Uterus (tissue), 2 donors: ENCODE measurements at regions not wholly inside any gene's neighbourhood (a gene's known extent, or its start where the extent isn't known, plus 50 kb on each side); places are given as distances from the start of the nearest gene placed in this dataset.

Experiments
- CTCF ChIP-seq, 4 experiments: fragments of 200-600 bp in 2 of 4; fragments of 450-650 bp in 2 of 4; sonication (generic) in 2 of 4; IDR thresholded peaks; one replicate each; pipeline ENCODE4 v1.5.1; 2016 to 2019; ENCODE audit warnings: antibody characterized with exemption in 4 of 4, mild to moderate bottlenecking in 2 of 4, moderate library complexity in 1 of 4
- POLR2A ChIP-seq, 2 donors: fragments of 450-650 bp; IDR thresholded peaks; one replicate each; pipeline ENCODE4 v1.6.1; 2016; ENCODE audit warnings: antibody characterized with exemption in 2 of 2, mild to moderate bottlenecking in 1 of 2, moderate library complexity in 1 of 2

GRCh38 chr18:1624612-1625011 is 719.9 kb downstream of the ADCYAP1 start:
- no peak for TF ChIP-seq POLR2A (IDR thresholded peaks at IDR 0.05)
- no peak for TF ChIP-seq CTCF (IDR thresholded peaks at IDR 0.05)
